Thyroid gland (tissue), 4 donors: ENCODE measurements at regions not wholly inside any gene's neighbourhood (a gene's known extent, or its start where the extent isn't known, plus 50 kb on each side); places are given as distances from the start of the nearest gene placed in this dataset.

Source experiments
- POLR2A ChIP-seq, 2 donors: fragments of 450-650 bp; IDR thresholded peaks; one replicate each; pipeline ENCODE4 v1.6.1; 2017; ENCODE audit warnings: antibody characterized with exemption in 2 of 2, mild to moderate bottlenecking in 2 of 2, moderate library complexity in 1 of 2
- TF ChIP-seq, protein P1 (sequence below), 6 experiments: fragments of 200-600 bp in 3 of 6; fragments of 450-650 bp in 3 of 6; sonication (generic) in 3 of 6; IDR thresholded peaks; one replicate each; pipeline ENCODE4 v1.5.1; 2016 to 2019; ENCODE audit warnings: antibody characterized with exemption in 6 of 6, mild to moderate bottlenecking in 2 of 6, inconsistent platforms in 1 of 6, moderate library complexity in 1 of 6

- TF ChIP-seq, protein P1, sequence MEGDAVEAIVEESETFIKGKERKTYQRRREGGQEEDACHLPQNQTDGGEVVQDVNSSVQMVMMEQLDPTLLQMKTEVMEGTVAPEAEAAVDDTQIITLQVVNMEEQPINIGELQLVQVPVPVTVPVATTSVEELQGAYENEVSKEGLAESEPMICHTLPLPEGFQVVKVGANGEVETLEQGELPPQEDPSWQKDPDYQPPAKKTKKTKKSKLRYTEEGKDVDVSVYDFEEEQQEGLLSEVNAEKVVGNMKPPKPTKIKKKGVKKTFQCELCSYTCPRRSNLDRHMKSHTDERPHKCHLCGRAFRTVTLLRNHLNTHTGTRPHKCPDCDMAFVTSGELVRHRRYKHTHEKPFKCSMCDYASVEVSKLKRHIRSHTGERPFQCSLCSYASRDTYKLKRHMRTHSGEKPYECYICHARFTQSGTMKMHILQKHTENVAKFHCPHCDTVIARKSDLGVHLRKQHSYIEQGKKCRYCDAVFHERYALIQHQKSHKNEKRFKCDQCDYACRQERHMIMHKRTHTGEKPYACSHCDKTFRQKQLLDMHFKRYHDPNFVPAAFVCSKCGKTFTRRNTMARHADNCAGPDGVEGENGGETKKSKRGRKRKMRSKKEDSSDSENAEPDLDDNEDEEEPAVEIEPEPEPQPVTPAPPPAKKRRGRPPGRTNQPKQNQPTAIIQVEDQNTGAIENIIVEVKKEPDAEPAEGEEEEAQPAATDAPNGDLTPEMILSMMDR (IDR thresholded peaks at IDR 0.05), result no peak
- no peak for TF ChIP-seq POLR2A (IDR thresholded peaks at IDR 0.05)
Observed at GRCh38 chr20:11509776-11510175, 407.9 kb upstream of the BTBD3 start.
